Testis (tissue), 2 donors: ENCODE measurements at regions not wholly inside any gene's neighbourhood (a gene's known extent, or its start where the extent isn't known, plus 50 kb on each side); places are given as distances from the start of the nearest gene placed in this dataset.

Experiments
- DNase-seq: peaks from one replicate; pipeline ENCODE4 v3.0.0-alpha.2; 2019
- H3K27ac ChIP-seq, 2 donors: fragments of 200-600 bp; sonication (generic); one replicate each; pipeline ENCODE4 v1.5.1; 2019
- H3K27me3 ChIP-seq: fragments of 200-600 bp; sonication (generic); one replicate; pipeline ENCODE4 v1.5.1; 2019
- H3K36me3 ChIP-seq: fragments of 200-600 bp; sonication (generic); one replicate; pipeline ENCODE4 v1.5.1; 2017; ENCODE audit warnings: low read depth; ENCODE audit errors: missing control alignments
- H3K4me1 ChIP-seq: fragments of 200-600 bp; sonication (generic); one replicate; pipeline ENCODE4 v1.5.1; 2019
- H3K4me3 ChIP-seq, 2 donors: fragments of 200-600 bp; sonication (generic); one replicate each; pipeline ENCODE4 v1.5.1; 2017 to 2019
- H3K9me3 ChIP-seq: fragments of 200-600 bp; sonication (generic); one replicate; pipeline ENCODE4 v1.5.1; 2017
- POLR2A ChIP-seq: fragments of 450-650 bp; IDR thresholded peaks from one replicate; pipeline ENCODE4 v1.6.1; 2017; ENCODE audit warnings: antibody characterized with exemption, mild to moderate bottlenecking, moderate library complexity
- WGBS, 2 donors: methylation state at CpG; one replicate each; pipeline ENCODE4 v1.1.5; 2018; 5-methylcytosine and 5-hydroxymethylcytosine counted together
- intact Hi-C: fragments of 100-400 bp; cut with DNase I; formaldehyde crosslinking; loops from one replicate; pipeline ENCODE4 v1.15.1; 2023; ENCODE audit warnings: low total_unique reads
- TF ChIP-seq, protein P1 (sequence below), 3 experiments: fragments of 450-650 bp in 2 of 3; fragments of 200-600 bp in 1 of 3; sonication (generic) in 1 of 3; IDR thresholded peaks; one replicate each; pipeline ENCODE4 v1.5.1; 2016 to 2019; ENCODE audit warnings: antibody characterized with exemption in 3 of 3, mild to moderate bottlenecking in 2 of 3, moderate library complexity in 1 of 3

DNA sequence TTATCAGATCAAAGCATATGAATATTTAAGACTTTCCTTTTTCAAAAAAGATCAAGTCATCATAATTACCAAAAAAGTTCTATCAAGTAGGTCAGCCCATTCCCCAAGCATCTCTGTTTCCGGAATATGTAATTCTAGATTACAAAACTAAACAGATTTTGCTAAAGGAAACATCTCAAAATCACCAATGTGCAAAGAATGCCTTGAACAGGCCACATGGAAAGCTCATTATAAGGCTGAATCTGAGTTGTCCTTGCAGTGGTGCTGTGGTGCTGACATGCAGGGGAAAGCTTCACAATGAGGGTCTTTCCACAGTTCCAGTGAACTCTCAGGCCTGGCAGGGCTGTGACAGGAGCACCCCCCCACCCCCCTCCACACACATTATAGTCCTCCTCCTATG lies 240.9 kb downstream of the OMA1 start:
- Histone ChIP-seq H3K4me3 (no peak overlapping the region), H3K4me1 (no peaks in the 10 kb centered on the region), H3K36me3 (no peaks in the 10 kb centered on the region), H3K27ac (no peak overlapping the region), H3K27me3 (no peaks in the 10 kb centered on the region), H3K9me3 (no peaks in the 10 kb centered on the region)
- DNase-seq: no peak
- WGBS, 2 donors: 82 to 89% methylated on average over 1 of the region's 1 CpG
- TF ChIP-seq POLR2A: no peak
- TF ChIP-seq, protein P1, sequence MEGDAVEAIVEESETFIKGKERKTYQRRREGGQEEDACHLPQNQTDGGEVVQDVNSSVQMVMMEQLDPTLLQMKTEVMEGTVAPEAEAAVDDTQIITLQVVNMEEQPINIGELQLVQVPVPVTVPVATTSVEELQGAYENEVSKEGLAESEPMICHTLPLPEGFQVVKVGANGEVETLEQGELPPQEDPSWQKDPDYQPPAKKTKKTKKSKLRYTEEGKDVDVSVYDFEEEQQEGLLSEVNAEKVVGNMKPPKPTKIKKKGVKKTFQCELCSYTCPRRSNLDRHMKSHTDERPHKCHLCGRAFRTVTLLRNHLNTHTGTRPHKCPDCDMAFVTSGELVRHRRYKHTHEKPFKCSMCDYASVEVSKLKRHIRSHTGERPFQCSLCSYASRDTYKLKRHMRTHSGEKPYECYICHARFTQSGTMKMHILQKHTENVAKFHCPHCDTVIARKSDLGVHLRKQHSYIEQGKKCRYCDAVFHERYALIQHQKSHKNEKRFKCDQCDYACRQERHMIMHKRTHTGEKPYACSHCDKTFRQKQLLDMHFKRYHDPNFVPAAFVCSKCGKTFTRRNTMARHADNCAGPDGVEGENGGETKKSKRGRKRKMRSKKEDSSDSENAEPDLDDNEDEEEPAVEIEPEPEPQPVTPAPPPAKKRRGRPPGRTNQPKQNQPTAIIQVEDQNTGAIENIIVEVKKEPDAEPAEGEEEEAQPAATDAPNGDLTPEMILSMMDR (IDR thresholded peaks at IDR 0.05): no peak
- intact Hi-C loops: no loop called here

DNA sequence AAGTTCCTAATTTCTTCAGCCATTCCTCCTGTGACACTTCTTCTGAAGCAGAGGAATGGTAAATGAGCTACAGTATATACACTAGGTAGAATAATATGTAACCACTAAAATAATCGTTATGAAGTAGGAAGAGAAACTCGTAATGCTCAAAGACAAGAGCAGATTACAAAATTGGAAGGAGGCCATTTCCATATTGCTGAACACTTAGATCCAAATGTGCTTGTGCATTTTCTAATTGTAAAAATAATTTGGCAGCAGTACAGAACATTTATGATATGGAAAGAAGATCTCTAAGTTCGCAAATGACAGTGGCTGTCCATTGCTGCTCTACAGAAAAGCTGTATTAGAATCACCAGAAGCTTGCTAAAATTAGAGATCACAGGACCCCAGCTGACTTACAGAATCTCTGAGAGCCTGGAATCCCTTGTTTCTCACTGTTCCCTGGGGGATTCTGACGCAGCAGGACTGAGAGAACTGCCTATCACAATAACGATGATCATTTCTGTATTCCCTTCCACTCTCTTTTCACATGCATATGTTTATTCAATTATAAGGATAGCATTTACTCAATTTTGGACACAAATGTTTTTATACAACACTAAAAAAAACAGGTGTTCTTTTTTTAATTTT lies 242.1 kb downstream of the OMA1 start:
- TF ChIP-seq, protein P1 (IDR thresholded peaks at IDR 0.05): no peak
- no peak for TF ChIP-seq POLR2A
- WGBS, 2 donors: 62 to 71% methylated on average over 5 of the region's 5 CpGs
- Histone ChIP-seq H3K4me1 (no peaks in the 10 kb centered on the region), H3K36me3 (no peaks in the 10 kb centered on the region), H3K4me3 (no peak overlapping the region), H3K27me3 (no peaks in the 10 kb centered on the region), H3K27ac (no peak overlapping the region), H3K9me3 (no peaks in the 10 kb centered on the region)
- DNase-seq: no peak
- intact Hi-C loops: no loop called here

DNA sequence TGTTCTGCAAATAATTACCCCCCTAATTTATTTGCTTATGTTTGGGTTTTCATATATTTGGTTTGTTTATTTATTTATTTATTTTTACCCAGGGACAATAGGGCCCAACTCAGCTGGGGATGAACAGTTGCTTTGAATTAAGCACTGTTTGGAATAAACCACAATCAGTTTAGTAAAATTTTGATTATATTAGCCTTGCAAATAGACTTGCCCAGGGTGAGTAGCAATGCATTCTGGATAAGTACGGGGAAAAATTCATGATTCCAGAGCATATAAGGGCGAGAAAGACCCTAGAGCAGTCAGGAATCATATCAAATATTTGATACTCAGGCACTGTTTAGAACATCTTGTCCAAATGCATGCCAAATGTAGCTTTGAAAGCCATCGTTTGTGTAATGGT lies 242.7 kb downstream of the OMA1 start:
- Histone ChIP-seq H3K36me3 (no peaks in the 10 kb centered on the region), H3K4me3 (no peak overlapping the region), H3K4me1 (no peaks in the 10 kb centered on the region), H3K9me3 (no peaks in the 10 kb centered on the region), H3K27me3 (no peaks in the 10 kb centered on the region), H3K27ac (no peak overlapping the region)
- TF ChIP-seq, protein P1 (IDR thresholded peaks at IDR 0.05): no peak
- no peak for TF ChIP-seq POLR2A
- no peak for DNase-seq
- WGBS, 2 donors: 46 to 63% methylated on average over 3 of the region's 3 CpGs
- intact Hi-C loops: no loop called here

DNA sequence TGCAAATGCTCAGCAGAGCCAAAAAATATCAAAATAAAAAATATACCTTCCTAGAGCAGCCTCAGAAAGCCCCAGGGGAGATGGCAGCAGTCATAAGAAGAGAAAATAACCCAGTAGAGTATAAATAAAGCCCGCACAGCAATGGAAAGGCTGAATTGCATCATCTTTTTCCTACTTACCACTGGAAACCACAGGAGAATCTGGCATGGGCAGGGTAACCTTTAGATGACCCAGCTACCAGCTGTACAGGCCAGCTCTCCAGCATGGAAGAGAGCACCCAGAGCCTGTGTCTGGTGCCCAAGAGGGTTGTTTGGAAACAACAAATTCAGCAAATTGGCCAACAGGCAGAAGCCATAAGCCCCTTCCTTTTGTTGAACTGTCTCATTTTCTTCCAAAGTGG lies 253.1 kb downstream of the OMA1 start:
- Histone ChIP-seq H3K9me3 (no peaks in the 10 kb centered on the region), H3K36me3 (no peaks in the 10 kb centered on the region), H3K27me3 (no peaks in the 10 kb centered on the region), H3K4me1 (no peaks in the 10 kb centered on the region), H3K27ac (no peak overlapping the region), H3K4me3 (no peak overlapping the region)
- intact Hi-C loops: no loop called here
- WGBS, 2 donors: 88 to 91% methylated on average over 1 of the region's 1 CpG
- no peak for TF ChIP-seq POLR2A
- TF ChIP-seq, protein P1 (IDR thresholded peaks at IDR 0.05): no peak
- DNase-seq: no peak

DNA sequence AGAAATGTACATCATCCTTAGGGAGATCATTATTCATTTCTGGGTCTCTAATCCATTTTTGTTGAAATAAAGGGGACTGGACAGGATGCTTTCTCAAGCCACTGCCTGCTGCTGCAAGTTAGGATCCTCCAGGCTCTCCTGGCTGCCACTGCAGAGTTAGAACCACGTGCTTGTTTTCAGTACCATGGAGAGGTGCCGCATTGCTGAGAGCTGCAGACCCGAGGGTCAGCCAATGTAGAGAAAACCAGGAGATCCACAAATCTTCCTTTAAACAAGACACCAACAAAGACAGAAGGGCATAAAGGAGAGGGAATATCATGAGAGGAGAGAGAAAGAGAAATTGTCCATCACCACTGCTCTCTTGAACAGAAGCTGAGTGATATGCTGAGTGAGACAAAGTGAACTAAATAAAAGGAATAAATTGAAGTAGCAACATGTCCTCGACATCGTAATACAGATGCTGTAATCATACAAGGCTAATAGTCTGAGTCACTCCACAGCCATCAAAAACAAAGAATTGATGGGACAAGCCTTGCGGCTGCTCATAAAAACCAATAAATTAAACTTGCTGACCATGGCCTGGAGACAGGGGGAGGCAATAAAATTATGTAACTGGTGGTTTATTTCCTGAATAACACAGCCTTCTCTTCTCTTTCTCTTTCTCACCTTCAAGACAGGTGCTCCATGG lies 255.7 kb downstream of the OMA1 start:
- Histone ChIP-seq H3K27ac (no peak overlapping the region), H3K36me3 (no peaks in the 10 kb centered on the region), H3K4me3 (no peak overlapping the region), H3K27me3 (no peaks in the 10 kb centered on the region), H3K9me3 (no peaks in the 10 kb centered on the region), H3K4me1 (no peaks in the 10 kb centered on the region)
- 55 to 59% methylated on average over 6 of the region's 6 CpGs for WGBS, 2 donors
- intact Hi-C loops: no loop called here
- DNase-seq: peak; percentile 46
- TF ChIP-seq, protein P1 (IDR thresholded peaks at IDR 0.05): no peak
- no peak for TF ChIP-seq POLR2A
